Activated B cell treated with CpG ODN at 0.5 μM for 24 hours (primary cell): ENCODE measurements at regions not wholly inside any gene's neighbourhood (a gene's known extent, or its start where the extent isn't known, plus 50 kb on each side); places are given as distances from the start of the nearest gene placed in this dataset.

ENCODE experiments used
- ATAC-seq: fragments of 200-7000 bp; cut with Tn5 transposase; one replicate; pipeline ENCODE4 v1.10.0; 2021; ENCODE audit warnings: low read depth, mild to moderate bottlenecking, moderate library complexity
- CTCF ChIA-PET: fragments of 350-600 bp; sonication (Branson Sonifier 250); formaldehyde crosslinking; loops from one replicate; lab custom pipeline; 2021; ENCODE audit warnings: antibody characterized with exemption; lab: Charles Lee
- POLR2A ChIA-PET: fragments of 350-600 bp; sonication (Branson Sonifier 250); formaldehyde crosslinking; loops from one replicate; lab custom pipeline; 2021; ENCODE audit warnings: antibody characterized with exemption; lab: Charles Lee
- DNase-seq: peaks from one replicate; pipeline ENCODE4 v3.0.0; 2022
- H3K27ac Mint-ChIP-seq: one replicate; pipeline ENCODE4 v1.8.0; 2020; ENCODE audit warnings: mixed read lengths
- H3K27me3 Mint-ChIP-seq: one replicate; pipeline ENCODE4 v1.8.0; 2021; ENCODE audit warnings: mixed read lengths
- H3K36me3 Mint-ChIP-seq: one replicate; pipeline ENCODE4 v1.8.0; 2021; ENCODE audit warnings: low read depth, mixed read lengths
- H3K4me1 Mint-ChIP-seq: one replicate; pipeline ENCODE4 v1.8.0; 2021; ENCODE audit warnings: mixed read lengths
- H3K4me3 Mint-ChIP-seq: one replicate; pipeline ENCODE4 v1.8.0; 2020; ENCODE audit warnings: mild to moderate bottlenecking, mixed read lengths
- H3K9me3 Mint-ChIP-seq: one replicate; pipeline ENCODE4 v1.8.0; 2020; ENCODE audit warnings: mixed read lengths
- intact Hi-C: fragments of 100-400 bp; cut with micrococcal nuclease; formaldehyde crosslinking; loops from one replicate; pipeline ENCODE4 v1.15.1; 2024
- TF ChIP-seq, protein P1 (sequence below): fragments of 200-600 bp; IDR thresholded peaks from one replicate; pipeline ENCODE4 v1.8.0; 2022; ENCODE audit warnings: antibody characterized with exemption, mild to moderate bottlenecking

DNA sequence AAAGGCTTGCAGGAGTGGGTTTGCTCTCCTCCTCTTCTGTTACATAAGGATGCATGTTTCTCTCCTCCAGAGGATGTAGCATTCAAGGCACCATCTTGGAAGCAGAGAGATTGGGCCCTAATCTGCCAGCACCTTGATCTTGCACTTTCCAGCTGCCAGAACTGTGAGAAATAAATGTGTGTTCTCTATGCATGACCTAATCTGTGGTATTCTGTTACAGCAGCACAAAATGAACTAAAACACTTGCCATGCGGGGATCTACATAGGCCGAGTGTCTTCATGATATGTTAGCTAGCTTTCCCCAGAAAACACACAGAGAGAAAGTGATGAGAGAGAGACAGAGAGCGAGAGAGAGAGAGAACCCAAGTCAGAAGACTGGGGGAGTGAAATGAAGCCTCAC, 273.5 kb downstream of the UTP18 start:
- CTCF ChIA-PET = no interaction called here
- Mint-ChIP-seq H3K4me1 (no peaks in the 10 kb centered on the region), H3K27ac (no peak overlapping the region), H3K9me3 (no peaks in the 10 kb centered on the region), H3K36me3 (no peaks in the 10 kb centered on the region), H3K27me3 (peaks cover 6% of the 10 kb centered on the region), H3K4me3 (no peak overlapping the region)
- intact Hi-C loops = loop anchor here (10.0 kb wide), 1 partner anchor 529 kb away; no protein-coding TSS in a partner anchor
- POLR2A ChIA-PET = no interaction called here
- TF ChIP-seq, protein P1, sequence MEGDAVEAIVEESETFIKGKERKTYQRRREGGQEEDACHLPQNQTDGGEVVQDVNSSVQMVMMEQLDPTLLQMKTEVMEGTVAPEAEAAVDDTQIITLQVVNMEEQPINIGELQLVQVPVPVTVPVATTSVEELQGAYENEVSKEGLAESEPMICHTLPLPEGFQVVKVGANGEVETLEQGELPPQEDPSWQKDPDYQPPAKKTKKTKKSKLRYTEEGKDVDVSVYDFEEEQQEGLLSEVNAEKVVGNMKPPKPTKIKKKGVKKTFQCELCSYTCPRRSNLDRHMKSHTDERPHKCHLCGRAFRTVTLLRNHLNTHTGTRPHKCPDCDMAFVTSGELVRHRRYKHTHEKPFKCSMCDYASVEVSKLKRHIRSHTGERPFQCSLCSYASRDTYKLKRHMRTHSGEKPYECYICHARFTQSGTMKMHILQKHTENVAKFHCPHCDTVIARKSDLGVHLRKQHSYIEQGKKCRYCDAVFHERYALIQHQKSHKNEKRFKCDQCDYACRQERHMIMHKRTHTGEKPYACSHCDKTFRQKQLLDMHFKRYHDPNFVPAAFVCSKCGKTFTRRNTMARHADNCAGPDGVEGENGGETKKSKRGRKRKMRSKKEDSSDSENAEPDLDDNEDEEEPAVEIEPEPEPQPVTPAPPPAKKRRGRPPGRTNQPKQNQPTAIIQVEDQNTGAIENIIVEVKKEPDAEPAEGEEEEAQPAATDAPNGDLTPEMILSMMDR = no peak
- DNase-seq (no peak), ATAC-seq (no peak)

DNA sequence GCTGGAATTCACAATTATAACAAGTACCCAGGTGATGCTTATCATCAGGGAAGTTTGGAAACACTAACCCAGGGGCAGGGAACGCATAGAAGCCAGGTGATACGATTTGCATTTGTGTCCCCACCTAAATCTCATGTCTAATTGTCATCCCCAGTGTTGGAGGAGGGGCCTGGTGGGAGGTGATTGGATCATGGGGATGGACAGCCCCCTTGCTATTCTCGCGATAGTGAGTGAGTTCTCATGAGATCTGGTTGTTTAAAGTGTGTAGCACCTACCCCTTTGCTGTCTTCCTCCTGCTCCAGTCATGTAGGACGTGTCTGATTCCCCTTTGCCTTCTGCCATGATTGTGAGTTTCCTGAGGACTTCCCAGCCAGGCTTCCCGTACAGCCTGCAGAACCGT, 276.3 kb downstream of the UTP18 start:
- Mint-ChIP-seq H3K36me3 (no peaks in the 10 kb centered on the region), H3K9me3 (no peaks in the 10 kb centered on the region), H3K4me3 (no peak overlapping the region), H3K27me3 (peaks cover 6% of the 10 kb centered on the region), H3K4me1 (no peaks in the 10 kb centered on the region), H3K27ac (no peak overlapping the region)
- intact Hi-C loops = loop anchor here (5.0 to 10.0 kb wide), 2 partner anchors 239 to 532 kb away; no protein-coding TSS in a partner anchor
- CTCF ChIA-PET = interaction anchor here (1.5 kb wide), 1 partner anchor 239 kb away, joined by 3 read pairs; no protein-coding TSS in a partner anchor
- no peak for ATAC-seq
- DNase-seq = no peak
- POLR2A ChIA-PET = no interaction called here
- TF ChIP-seq, protein P1 = no peak

DNA sequence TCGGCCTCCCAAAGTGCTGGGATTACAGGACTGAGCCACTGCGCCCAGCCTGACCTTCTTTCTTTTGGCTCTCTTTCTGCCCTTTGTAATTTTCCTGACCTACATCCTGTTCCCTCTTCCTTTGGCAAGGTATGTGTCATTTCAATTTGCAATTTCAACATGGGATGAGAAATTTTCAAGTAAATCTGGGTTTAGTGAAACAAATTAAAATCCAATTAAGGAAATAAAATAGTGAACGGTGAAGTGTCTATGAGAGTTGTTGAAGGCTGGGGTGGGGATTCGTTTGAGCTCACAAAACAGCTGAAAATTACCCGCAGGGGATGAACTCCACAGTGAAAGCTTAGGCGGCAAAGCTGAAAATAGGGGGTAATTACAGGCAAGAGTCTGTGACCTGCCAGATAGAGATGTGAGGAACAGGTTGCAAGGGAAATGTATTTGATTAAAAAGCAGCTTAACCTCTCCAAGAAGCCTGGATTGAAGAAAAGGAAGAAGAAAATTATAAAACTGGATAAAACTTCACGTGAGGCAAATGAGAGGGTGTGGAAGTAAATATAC, 277.7 kb downstream of the UTP18 start:
- ATAC-seq = no peak
- Mint-ChIP-seq H3K27ac (no peak overlapping the region), H3K27me3 (peaks cover 2% of the 10 kb centered on the region), H3K9me3 (no peaks in the 10 kb centered on the region), H3K4me1 (no peaks in the 10 kb centered on the region), H3K4me3 (no peak overlapping the region), H3K36me3 (no peaks in the 10 kb centered on the region)
- DNase-seq = no peak
- CTCF ChIA-PET = no interaction called here
- TF ChIP-seq, protein P1 = no peak
- intact Hi-C loops = loop anchor here (5.0 to 10.0 kb wide), 2 partner anchors 241 to 533 kb away; no protein-coding TSS in a partner anchor
- POLR2A ChIA-PET = no interaction called here

DNA sequence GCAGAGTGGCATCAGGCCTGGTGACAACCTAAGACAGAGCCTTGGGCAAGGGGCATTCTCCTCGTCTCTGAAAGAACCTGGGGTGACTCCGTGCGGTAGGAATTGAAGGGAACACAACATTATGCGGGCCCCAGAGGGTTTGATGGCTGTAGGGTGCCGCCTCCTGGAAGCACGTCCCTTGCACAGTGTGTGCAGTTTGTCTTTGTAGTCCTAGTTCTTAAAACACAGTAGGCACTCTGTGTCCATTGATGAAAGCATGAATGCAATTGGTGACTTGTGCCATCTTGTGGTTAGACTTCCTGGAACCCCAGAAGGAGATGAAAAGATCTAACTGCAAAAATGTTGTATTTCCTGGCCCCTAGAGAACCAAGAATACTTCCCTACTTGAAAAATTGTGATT, 279.8 kb downstream of the UTP18 start:
- intact Hi-C loops = no loop called here
- Mint-ChIP-seq H3K36me3 (no peaks in the 10 kb centered on the region), H3K4me3 (no peak overlapping the region), H3K4me1 (no peaks in the 10 kb centered on the region), H3K27ac (no peak overlapping the region), H3K9me3 (no peaks in the 10 kb centered on the region), H3K27me3 (peaks cover 2% of the 10 kb centered on the region)
- ChIA-PET POLR2A (no interaction called here), CTCF (no interaction called here)
- no peak for DNase-seq
- ATAC-seq = no peak
- TF ChIP-seq, protein P1 = no peak

DNA sequence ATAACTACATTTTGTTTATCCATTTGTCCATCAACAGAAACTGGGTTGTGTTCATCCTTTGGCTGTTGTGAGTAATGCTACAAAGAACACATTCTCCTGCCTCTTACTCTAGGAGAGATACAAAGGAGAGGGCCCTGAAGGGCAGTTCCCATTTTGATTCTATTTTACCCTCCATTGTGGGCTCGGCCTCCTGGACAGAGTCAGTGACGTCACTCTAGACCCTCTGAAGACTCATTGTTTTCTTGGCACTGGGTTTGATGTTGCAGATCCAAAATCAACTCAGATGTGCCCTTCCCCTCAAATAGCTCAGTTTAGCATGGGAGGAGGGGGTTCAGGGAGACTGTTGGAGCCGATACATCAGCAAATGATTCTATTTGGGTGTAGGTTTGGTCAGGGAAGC, 280.9 kb downstream of the UTP18 start:
- H3K4me3 Mint-ChIP-seq = no peak overlapping the region
- no peaks in the 10 kb centered on the region for H3K4me1 Mint-ChIP-seq
- H3K9me3 Mint-ChIP-seq = no peaks in the 10 kb centered on the region
- H3K27me3 Mint-ChIP-seq = no peaks in the 10 kb centered on the region
- intact Hi-C loops = no loop called here
- no peaks in the 10 kb centered on the region for H3K36me3 Mint-ChIP-seq
- no peak overlapping the region for H3K27ac Mint-ChIP-seq
- TF ChIP-seq, protein P1 = no peak
- DNase-seq (no peak), ATAC-seq (no peak)
- ChIA-PET CTCF (no interaction called here), POLR2A (no interaction called here)
